H9 (cell line): ENCODE measurements at regions not wholly inside any gene's neighbourhood (a gene's known extent, or its start where the extent isn't known, plus 50 kb on each side); places are given as distances from the start of the nearest gene placed in this dataset.

Experiments used
- DNase-seq: peaks from one replicate; pipeline ENCODE4 v3.0.0-alpha.2; 2017
- H2AFZ ChIP-seq: one replicate; pipeline ENCODE4 v1.6.1; 2013; ENCODE audit warnings: mild to moderate bottlenecking, low read length, control low read depth, moderate library complexity
- H2AK5ac ChIP-seq: 2 replicates; pipeline ENCODE4 v1.6.1; 2013; ENCODE audit warnings: low read length, control low read depth, mixed read lengths; ENCODE audit not compliant: insufficient read length
- H2BK120ac ChIP-seq: one replicate; pipeline ENCODE4 v1.6.1; 2013; ENCODE audit warnings: low read depth, mild to moderate bottlenecking, low read length, control low read depth, inconsistent platforms; ENCODE audit not compliant: poor library complexity, severe bottlenecking
- H2BK12ac ChIP-seq: 2 replicates; pipeline ENCODE4 v1.6.1; 2013; ENCODE audit warnings: low read length, control low read depth, mixed read lengths, low read depth; ENCODE audit not compliant: insufficient read length
- H2BK15ac ChIP-seq: 2 replicates; pipeline ENCODE4 v1.6.1; 2013; ENCODE audit warnings: low read depth, low read length, control low read depth
- H2BK20ac ChIP-seq: one replicate; pipeline ENCODE4 v1.6.1; 2013; ENCODE audit warnings: low read depth, mild to moderate bottlenecking, low read length, control low read depth, inconsistent platforms; ENCODE audit not compliant: poor library complexity, severe bottlenecking
- H2BK5ac ChIP-seq: 2 replicates; pipeline ENCODE4 v1.6.1; 2013; ENCODE audit warnings: low read length, control low read depth, mixed read lengths; ENCODE audit not compliant: insufficient read length
- H3K14ac ChIP-seq: 2 replicates; pipeline ENCODE4 v1.6.1; 2013; ENCODE audit warnings: low read length, control low read depth; ENCODE audit not compliant: insufficient read depth
- H3K18ac ChIP-seq: 2 replicates; pipeline ENCODE4 v1.6.1; 2013; ENCODE audit warnings: low read depth, mild to moderate bottlenecking, mixed read lengths, low read length, control low read depth; ENCODE audit not compliant: insufficient read length
- H3K23ac ChIP-seq: 2 replicates; pipeline ENCODE4 v1.6.1; 2013; ENCODE audit warnings: low read length, control low read depth, mixed read lengths, low read depth; ENCODE audit not compliant: insufficient read length
- H3K23me2 ChIP-seq: 2 replicates; pipeline ENCODE4 v1.6.1; 2013; ENCODE audit warnings: low read depth, mild to moderate bottlenecking, mixed read lengths, low read length, control low read depth; ENCODE audit not compliant: insufficient read length, poor library complexity, severe bottlenecking
- H3K27ac ChIP-seq: 2 replicates; pipeline ENCODE4 v1.5.1; 2013; ENCODE audit warnings: low read length, control low read depth, mixed read lengths, low read depth; ENCODE audit not compliant: insufficient read length
- H3K27me3 ChIP-seq: 2 replicates; pipeline ENCODE4 v1.6.1; 2013; ENCODE audit warnings: low read length, control low read depth, inconsistent platforms; ENCODE audit not compliant: insufficient read depth
- H3K4ac ChIP-seq: 2 replicates; pipeline ENCODE4 v1.6.1; 2013; ENCODE audit warnings: low read depth, mild to moderate bottlenecking, control low read depth, inconsistent platforms, low read length, moderate library complexity
- H3K4me1 ChIP-seq: 2 replicates; pipeline ENCODE4 v1.6.1; 2013; ENCODE audit warnings: low read length, control low read depth, inconsistent platforms; ENCODE audit not compliant: insufficient read depth
- H3K4me2 ChIP-seq: 2 replicates; pipeline ENCODE4 v1.6.1; 2013; ENCODE audit warnings: low read length, control low read depth, mixed read lengths; ENCODE audit not compliant: insufficient read length, insufficient read depth
- H3K56ac ChIP-seq: 2 replicates; pipeline ENCODE4 v1.6.1; 2013; ENCODE audit warnings: low read depth, mild to moderate bottlenecking, mixed read lengths, low read length, control low read depth; ENCODE audit not compliant: insufficient read length
- H3K79me1 ChIP-seq: 2 replicates; pipeline ENCODE4 v1.6.1; 2013; ENCODE audit warnings: low read depth, mild to moderate bottlenecking, moderate library complexity, low read length, control low read depth, inconsistent platforms; ENCODE audit not compliant: insufficient read depth, poor library complexity, severe bottlenecking
- H3K79me2 ChIP-seq: 2 replicates; pipeline ENCODE4 v1.6.1; 2013; ENCODE audit warnings: low read length, control low read depth, inconsistent platforms; ENCODE audit not compliant: insufficient read depth
- H3K9ac ChIP-seq: 2 replicates; pipeline ENCODE4 v1.6.1; 2013; ENCODE audit warnings: low read length, control low read depth, mixed read lengths; ENCODE audit not compliant: insufficient read length; ENCODE audit errors: extremely low read depth
- H3K9me3 ChIP-seq: one replicate; pipeline ENCODE4 v1.6.1; 2013; ENCODE audit warnings: low read depth, low read length, inconsistent platforms; ENCODE audit not compliant: control insufficient read depth
- H3T11ph ChIP-seq: one replicate; pipeline ENCODE4 v1.6.1; 2013; ENCODE audit warnings: mild to moderate bottlenecking, low read length, control low read depth, inconsistent platforms
- H4K20me1 ChIP-seq: one replicate; pipeline ENCODE4 v1.6.1; 2013; ENCODE audit not compliant: control insufficient read depth, insufficient read length, insufficient read depth
- H4K5ac ChIP-seq: 2 replicates; pipeline ENCODE4 v1.6.1; 2013; ENCODE audit warnings: low read depth, mild to moderate bottlenecking, mixed read lengths, low read length, control low read depth; ENCODE audit not compliant: insufficient read length
- H4K8ac ChIP-seq: replicated peaks from 2 replicates; pipeline ENCODE4 v1.6.1; 2013; ENCODE audit warnings: low read length, control low read depth, mixed read lengths, low read depth; ENCODE audit not compliant: insufficient read length
- H4K91ac ChIP-seq: 2 replicates; pipeline ENCODE4 v1.6.1; 2013; ENCODE audit warnings: low read depth, mild to moderate bottlenecking, moderate library complexity, mixed read lengths, low read length, control low read depth; ENCODE audit not compliant: insufficient read length
- H3K27ac Mint-ChIP-seq, 3 experiments: 2 replicates in 2 of 3; 3 replicates in 1 of 3; pipeline ENCODE4 v1.8.0; 2020 to 2021; ENCODE audit warnings: mixed read lengths in 3 of 3, mild to moderate bottlenecking in 1 of 3, moderate library complexity in 1 of 3
- H3K27me3 Mint-ChIP-seq: 2 replicates; pipeline ENCODE4 v1.8.0; 2021; ENCODE audit warnings: low read depth, mild to moderate bottlenecking, moderate library complexity, mixed read lengths
- H3K36me3 Mint-ChIP-seq, 3 experiments: 2 replicates in 2 of 3; 3 replicates in 1 of 3; pipeline ENCODE4 v1.8.0; 2020 to 2021; ENCODE audit warnings: low read depth in 3 of 3, mixed read lengths in 3 of 3; ENCODE audit not compliant: insufficient read depth in 1 of 3
- H3K4me1 Mint-ChIP-seq, 2 experiments: 2 replicates each; pipeline ENCODE4 v1.8.0; 2020; ENCODE audit warnings: mixed read lengths in 2 of 2
- H3K4me3 Mint-ChIP-seq, 2 experiments: 2 replicates in 1 of 2; 3 replicates in 1 of 2; pipeline ENCODE4 v1.8.0; 2020 to 2021; ENCODE audit warnings: mild to moderate bottlenecking in 2 of 2, mixed read lengths in 2 of 2, moderate library complexity in 1 of 2
- H3K9me3 Mint-ChIP-seq, 2 experiments: 2 replicates in 1 of 2; 3 replicates in 1 of 2; pipeline ENCODE4 v1.8.0; 2020; ENCODE audit warnings: mild to moderate bottlenecking in 2 of 2, mixed read lengths in 2 of 2, moderate library complexity in 1 of 2
- CTCF ChIP-seq: fragments of 200-600 bp; sonication (generic); conservative IDR thresholded peaks from 3 replicates; pipeline ENCODE4 v1.8.0; 2021; ENCODE audit warnings: antibody characterized with exemption, mild to moderate bottlenecking

DNA sequence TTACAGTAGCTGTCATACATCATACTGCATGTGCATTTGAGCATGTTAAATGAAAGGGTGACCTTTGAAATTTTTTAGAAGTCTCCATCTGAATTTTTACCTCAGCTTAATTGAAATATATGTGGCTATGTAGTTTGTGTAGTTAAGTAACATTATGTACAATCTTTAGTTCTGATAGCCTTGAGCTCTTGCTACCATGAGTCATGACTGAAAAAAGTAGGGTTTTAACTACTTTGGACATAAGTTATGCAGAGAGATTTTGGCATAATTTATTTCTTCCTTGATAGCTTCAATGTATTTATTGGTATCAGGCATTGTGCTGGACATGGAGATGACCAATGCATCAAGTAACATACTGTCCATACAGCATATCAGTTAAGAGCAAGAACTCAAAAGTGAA, 376.5 kb upstream of the ZNF717 start:
- H3K27me3 Mint-ChIP-seq: no peaks in the 10 kb centered on the region
- no peak overlapping the region for H4K91ac ChIP-seq

More for the DNA sequence above, 376.5 kb upstream of the ZNF717 start:
- no peak overlapping the region for H3K4me2 ChIP-seq
- no peak overlapping the region for H2BK12ac ChIP-seq
- no peak overlapping the region for H3K56ac ChIP-seq
- H3K4me3 Mint-ChIP-seq: no peak overlapping the region
- H3K4me1 ChIP-seq: no peaks in the 10 kb centered on the region
- H3K4me1 Mint-ChIP-seq: no peaks in the 10 kb centered on the region
- no peak overlapping the region for H2BK5ac ChIP-seq
- no peak overlapping the region for H3K14ac ChIP-seq
- H2AFZ ChIP-seq: no peak overlapping the region
- H3K9me3 Mint-ChIP-seq: no peaks in the 10 kb centered on the region
- H2BK120ac ChIP-seq: no peak overlapping the region
- H4K8ac ChIP-seq: no peak overlapping the region
- no peak for TF ChIP-seq CTCF
- no peaks in the 10 kb centered on the region for H3K27me3 ChIP-seq
- no peak overlapping the region for H4K5ac ChIP-seq
- H3K4ac ChIP-seq: no peak overlapping the region
- no peak overlapping the region for H3K27ac Mint-ChIP-seq
- no peaks in the 10 kb centered on the region for H3K9me3 ChIP-seq
- DNase-seq: no peak
- no peak overlapping the region for H2BK20ac ChIP-seq
- no peak overlapping the region for H2BK15ac ChIP-seq
- H3K18ac ChIP-seq: no peak overlapping the region
- no peaks in the 10 kb centered on the region for H3K23me2 ChIP-seq
- no peaks in the 10 kb centered on the region for H3K36me3 Mint-ChIP-seq
- H3K79me1 ChIP-seq: no peaks in the 10 kb centered on the region
- no peak overlapping the region for H3K27ac ChIP-seq
- H2AK5ac ChIP-seq: no peak overlapping the region
- no peak overlapping the region for H3T11ph ChIP-seq
- H3K23ac ChIP-seq: no peak overlapping the region
- H3K9ac ChIP-seq: no peak overlapping the region
- no peaks in the 10 kb centered on the region for H4K20me1 ChIP-seq
- no peaks in the 10 kb centered on the region for H3K79me2 ChIP-seq
